ENCODE measurements at regions not wholly inside any gene's neighbourhood (a gene's known extent, or its start where the extent isn't known, plus 50 kb on each side); places are given as distances from the start of the nearest gene placed in this dataset.
A peak's percentile ranks its signal among the peaks of the same experiment; 100 is the strongest.
"Not testable (repeated sequence)": the region's sequence is repeated elsewhere in the genome, so short reads cannot be mapped to it uniquely, and the experiment has no call there.

- DNase-seq: no peak
These were observed 136.8 kb upstream of the TBX3 start for GRCh38 chr12:114820796-114821195.

- peak; percentile 51 for DNase-seq
These were observed 133.8 kb upstream of the TBX3 start for GRCh38 chr12:114817571-114818425.

DNA sequence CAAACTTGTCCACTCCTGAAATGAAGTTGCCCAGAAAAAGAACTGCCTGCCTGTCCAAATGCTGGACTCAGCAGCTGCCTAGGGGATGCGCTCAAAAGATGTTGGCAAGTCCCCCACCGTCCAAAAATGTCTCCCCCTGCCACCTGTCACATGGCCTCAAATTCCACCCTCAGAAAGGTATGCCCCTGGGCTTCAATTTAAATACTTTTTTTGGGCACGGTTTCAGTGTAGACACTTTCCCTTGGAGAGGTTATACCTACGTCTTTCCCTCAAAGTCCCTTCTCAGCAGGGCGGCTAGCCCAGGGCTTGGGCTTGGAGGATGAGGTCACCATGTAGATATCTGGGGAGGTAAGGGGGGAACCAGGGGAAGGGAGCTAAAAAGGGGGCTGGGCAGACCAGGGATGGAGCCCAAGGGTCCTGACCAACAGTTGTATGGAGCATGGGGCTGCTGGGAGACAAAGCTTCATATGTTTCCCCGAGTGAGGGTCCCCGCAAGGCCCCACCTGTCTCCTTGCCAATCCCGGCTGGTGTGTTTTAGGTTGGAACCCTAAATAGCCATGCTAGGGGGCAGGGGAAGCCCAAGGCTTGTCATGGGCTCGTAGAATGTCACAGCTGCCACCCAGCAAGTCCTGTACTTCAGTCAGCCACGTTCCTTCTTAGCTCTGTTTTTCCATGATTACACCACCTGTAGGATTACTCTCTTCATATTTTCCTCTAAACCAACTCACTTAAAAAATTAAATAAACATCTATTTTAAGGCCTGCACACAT, 131.2 kb upstream of the TBX3 start:
- no peak for DNase-seq

- no peak for DNase-seq
These were observed 129.1 kb upstream of the TBX3 start for GRCh38 chr12:114812858-114813761.

DNA sequence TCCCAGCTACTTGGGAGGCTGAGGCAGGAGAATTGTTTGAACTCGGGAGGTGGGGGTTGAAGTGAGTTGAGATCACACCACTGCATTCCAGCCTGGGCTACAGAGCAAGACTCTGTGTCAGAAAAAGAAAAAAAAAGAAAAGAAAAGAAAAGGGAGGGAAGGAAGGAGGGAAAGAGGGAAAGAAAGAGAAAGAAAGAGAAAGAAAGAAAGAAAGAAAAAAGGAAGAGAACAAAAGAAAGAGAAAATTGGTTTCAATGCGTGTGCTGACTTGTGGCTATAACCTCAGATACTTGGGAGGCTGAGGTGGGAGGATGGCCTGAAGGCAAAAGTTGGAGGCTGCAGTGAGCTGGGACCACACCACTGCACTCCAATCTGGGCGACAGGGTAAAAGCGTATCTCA, 128.4 kb upstream of the TBX3 start:
- no peak for DNase-seq

DNA sequence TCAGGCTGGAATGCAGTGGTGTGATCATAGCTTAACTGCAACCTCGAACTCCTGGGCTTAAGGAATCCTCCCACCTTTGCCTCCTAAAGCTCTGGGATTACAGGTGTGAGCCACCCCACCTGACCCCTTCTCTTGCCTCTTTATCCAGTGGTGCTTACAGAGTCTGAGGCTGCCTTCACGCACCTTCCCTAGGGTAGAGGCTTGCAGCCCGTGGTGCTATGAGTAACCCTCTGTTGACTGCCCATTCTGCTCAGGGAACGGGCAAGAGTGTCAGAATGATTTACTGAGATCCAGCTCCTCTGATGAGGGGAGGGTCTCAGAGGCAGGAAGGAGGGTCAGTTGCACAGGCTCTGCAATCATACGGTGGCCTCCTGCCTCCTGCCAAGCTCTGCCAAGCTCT, 125.1 kb upstream of the TBX3 start:
- DNase-seq: no peak

GRCh38 chr12:114801381-114801780, 117.4 kb upstream of the TBX3 start:
- DNase-seq: not testable (repeated sequence)

DNA sequence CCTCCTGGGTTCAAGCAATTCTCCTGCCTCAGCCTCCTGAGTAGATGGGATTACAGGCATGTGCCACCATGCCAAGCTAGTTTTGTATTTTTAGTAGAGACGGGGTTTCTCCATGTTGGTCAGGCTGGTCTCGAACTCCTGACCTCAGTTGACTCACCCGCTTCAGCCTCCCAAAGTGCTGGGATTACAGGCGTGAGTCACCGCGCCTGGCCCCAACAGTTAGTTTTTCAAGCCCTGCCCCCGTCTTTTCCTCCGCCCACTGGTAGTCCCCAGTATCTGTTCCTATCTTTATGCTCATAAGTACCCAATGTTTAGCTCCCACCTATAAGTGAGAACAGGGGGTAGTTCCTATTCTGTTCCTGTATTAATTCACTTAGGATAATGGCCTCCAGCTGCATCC, 116.6 kb upstream of the TBX3 start:
- not testable (repeated sequence) for DNase-seq

DNA sequence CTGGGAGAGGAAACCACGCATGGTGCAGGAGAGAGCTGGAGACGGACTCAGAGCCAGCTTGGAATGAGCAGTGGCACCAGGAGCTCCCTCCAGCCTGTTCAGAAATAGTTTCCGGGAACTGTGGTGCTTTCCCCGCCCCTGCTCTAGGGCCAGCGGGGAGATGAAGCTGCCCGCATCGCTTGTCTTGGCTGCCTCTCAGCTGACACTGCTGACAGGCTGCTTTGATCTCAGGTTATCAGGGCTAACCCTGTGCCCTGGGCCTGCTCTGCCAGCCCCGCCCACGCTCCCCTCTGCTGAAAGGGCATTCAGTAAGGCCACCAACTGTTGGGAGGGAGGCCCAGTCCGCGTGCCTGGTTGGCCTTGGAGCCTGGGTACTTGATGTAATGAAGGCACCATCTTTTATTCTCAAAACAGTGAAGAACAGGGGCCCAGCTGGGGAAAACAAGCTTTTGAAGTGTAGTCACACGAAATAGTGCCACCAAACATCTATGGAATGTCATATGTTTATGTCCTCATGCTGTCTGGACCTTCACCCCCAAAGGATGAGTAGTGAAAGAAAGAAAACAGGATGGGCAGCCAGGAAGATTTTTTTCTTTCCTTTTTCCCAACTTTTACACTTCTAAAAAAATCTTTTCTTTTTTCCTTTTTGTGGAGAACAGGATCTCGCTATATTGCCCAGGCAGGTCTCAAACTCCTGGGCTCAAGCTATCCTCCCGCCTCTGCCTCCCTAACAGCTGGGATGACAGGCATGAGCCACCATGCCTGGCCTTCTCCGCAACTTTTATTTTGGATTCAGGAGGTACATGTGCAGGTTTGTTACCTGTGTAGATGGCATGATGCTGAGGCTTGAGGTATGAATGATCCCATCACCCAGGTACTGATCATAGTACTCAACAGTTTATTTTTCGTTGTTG, 115.9 kb upstream of the TBX3 start:
- no peak for DNase-seq

GRCh38 chr12:114794049-114794558, 110.1 kb upstream of the TBX3 start:
- DNase-seq: no peak

- DNase-seq: no peak
These were observed 106.3 kb upstream of the TBX3 start for GRCh38 chr12:114790276-114790675.

- DNase-seq: no peak
These were observed 105.8 kb upstream of the TBX3 start for GRCh38 chr12:114789821-114790220.

DNA sequence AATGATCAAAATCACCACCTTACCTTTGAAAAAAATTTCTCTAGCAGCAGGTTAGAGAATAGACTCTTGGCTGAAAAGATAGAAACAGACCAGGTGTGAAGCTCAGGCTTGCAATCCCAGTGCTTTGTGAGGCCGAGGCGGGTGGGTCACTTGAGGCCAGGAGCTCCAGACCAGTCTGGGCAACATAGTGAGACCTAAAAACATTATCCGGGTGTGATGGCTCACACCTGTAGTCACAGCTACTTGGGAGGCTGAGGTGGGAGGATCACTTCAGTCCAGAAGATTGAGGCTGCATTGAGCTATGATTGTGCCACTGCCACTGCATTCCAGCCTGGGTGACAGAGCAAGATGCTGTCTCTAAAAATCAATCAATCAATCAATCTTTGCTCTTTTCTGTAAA, 105.3 kb upstream of the TBX3 start:
- no peak for DNase-seq

DNA sequence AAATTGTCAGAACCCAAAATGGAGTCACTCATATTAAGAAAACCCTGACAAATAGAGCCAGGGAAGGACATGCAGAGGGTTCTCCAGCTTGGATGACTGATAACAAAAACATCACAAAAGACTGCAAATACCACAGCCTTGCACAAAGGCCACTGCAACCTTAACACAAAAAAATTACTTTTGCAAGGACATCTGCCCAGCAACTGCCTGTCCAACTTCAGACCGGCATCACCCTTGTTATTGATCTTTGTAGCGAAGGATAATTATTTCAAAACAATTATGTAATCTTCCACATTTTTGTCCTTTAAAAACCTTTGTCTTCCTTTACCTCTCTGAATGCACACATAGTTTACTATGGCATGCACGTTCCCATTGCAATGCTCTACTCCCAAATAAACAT, 100.6 kb upstream of the TBX3 start:
- DNase-seq: no peak

- DNase-seq: no peak
These were observed 99.2 kb upstream of the TBX3 start for GRCh38 chr12:114783089-114783618.

GRCh38 chr12:114780746-114781399, 96.9 kb upstream of the TBX3 start:
- no peak for DNase-seq

DNA sequence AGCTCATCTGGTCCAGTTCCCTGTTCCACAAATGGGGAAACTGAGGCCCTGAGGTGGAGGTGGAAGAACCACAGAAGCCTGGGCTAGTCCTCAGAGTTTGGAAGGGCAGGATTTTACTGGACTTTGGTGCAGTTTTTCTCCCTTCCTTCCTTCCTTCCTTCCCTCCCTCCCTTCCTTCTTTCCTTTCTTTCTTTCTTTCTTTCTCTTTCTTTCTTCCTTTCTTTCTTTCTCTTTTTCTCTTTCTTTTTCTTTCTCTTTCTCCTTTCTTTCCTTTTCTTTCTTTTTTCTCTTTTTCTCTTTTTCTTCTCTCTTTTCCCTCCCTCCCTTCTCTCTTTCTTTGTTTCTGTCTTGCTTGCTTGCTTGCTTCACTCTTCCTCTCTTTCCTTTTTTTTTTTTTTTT, 95.7 kb upstream of the TBX3 start:
- no peak for DNase-seq

DNA sequence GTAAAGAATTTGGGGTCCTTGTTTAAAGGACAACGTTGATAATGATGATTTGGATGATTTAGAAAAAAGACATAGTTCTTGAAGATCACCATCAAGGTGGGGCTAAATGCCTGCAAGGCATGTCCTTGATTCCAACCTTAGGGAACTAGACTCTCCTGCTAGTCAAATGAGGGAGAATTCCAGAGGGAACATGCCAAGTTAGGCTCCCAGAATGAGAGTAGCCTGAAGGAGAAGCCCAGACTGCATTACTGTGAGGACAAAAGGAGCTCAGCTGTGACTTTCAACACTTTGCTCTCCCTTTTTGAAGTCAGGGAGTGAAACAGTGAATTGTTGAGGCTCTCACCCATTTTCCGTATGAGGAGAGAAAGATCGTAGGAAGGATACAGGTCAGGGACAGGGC, 95.2 kb upstream of the TBX3 start:
- no peak for DNase-seq

GRCh38 chr12:114776731-114777442, 92.9 kb upstream of the TBX3 start:
- no peak for DNase-seq

DNA sequence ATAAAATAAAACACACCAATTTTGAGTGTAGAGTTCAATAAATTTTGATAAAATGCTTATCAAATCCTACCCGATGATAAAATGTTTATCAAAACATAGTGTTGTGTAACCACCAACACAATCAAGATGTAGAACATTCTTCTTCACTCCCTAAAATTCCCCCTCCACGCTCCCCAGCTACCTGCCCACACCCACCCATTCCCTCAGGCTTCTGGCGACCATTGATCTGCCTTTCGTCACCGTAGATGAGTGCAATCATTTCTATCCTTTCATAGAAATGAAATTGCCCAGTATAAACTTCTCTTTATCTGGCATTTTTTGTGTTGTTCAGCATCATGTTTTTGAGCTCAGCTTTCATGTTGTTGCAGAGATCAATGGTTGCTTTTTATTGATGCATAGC, 90.7 kb upstream of the TBX3 start:
- no peak for DNase-seq

Data from SHP77 treated with DMSO at 0.1 percent for 48 hours (cell line).